GM18861 (cell line): ENCODE measurements at regions not wholly inside any gene's neighbourhood (a gene's known extent, or its start where the extent isn't known, plus 50 kb on each side); places are given as distances from the start of the nearest gene placed in this dataset.

ENCODE experiments used
- ATAC-seq: cut with Tn5 transposase; IDR thresholded peaks from one replicate; pipeline ENCODE4 v1.9.1; 2021; ENCODE audit not compliant: unreplicated experiment

DNA sequence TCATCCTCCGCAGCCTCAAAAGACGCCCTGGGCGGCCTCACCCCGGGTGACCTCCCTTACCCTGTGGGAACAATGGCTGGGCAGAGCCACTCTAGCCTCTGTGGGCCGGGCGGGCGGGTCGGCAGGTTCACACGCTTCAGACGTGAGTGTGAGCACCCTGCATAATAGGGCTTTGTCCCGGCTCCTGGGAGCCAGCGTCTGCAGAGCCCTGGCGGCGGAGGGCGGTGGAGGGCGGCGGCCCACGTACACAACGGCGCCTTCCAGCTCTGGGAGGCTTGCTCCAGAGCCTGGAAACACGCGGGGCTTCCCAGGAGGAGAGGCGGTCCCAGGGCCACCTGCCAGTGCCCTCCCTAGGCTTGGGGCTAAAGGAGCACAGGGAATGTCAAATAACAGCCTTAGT is 205.6 kb downstream of the BCL11B start:
- ATAC-seq = no peak

DNA sequence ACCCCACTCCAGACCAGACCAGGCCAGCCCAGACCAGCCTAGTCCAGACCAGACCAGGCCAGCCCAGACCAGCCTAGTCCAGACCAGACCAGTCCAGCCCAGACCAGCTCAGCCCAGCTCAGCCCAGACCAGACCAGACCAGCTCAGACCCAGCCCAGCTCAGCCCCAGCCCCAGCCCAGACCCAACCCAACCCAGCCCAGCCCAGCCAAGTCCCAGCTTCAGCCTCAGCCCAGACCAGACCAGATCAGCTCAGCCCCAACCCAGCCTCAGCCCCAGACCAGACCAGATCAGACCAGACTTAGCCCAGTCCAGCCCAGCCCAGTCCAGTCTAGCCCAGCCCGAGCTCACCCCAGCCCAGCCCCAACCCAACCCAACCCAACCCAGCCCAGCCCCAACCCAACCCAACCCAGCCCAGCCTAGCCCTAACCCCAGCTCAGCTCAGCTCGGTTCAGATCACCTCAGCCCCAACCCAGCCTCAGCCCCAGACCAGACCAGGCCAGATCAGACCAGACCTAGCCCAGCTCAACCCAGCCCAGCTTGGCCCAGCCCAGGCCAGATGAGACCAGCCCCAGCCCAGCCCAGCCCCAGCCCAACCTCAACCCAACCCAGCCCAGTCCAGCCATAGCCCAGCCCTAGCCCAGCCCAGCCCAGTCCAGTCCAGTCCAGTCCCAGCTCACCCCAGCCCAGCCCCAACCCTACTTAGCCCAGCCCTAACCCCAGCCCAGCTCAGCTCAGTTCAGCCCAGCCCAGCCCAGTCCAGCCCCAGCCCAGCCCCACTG is 204.7 kb downstream of the BCL11B start:
- ATAC-seq = no peak

DNA sequence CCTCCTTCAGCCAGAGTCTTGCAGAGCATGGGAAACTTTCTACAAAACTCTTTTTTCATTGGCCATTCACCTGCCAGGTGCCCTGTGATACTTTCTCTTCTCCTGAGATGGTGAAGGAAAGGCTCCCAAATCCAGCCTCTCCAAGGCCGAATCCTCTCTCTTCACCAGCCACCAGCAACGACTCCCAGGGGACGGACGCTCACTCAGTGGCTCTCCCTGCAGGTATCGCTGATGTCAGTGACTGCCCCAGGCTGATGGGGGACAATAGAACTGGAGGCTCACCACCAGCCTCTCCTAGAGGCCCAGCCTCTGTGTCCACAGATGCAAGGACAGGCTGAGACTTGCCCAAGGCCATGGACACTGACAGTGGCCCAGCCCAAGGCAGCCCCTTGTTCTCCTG is 204.1 kb downstream of the BCL11B start:
- ATAC-seq = no peak

DNA sequence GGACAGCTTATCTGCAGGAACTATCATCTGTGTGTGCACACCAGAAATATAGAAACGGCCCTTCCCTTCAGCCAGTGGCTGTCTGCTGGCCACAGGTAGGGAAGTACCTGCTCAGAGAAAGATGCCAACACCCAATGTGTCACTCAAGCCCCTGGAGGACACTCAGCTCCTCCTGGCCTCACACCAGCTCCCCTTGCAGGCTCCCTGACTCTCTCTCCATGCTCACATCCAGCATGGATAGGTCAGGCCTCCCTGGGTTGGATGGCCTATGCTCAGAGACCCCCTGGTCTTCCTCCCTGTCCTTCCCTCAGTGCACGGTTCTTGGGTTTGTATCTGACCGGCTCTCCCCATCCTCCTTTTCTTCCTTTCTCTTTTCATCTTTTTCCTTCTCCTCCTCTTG is 202.1 kb downstream of the BCL11B start:
- no peak for ATAC-seq

DNA sequence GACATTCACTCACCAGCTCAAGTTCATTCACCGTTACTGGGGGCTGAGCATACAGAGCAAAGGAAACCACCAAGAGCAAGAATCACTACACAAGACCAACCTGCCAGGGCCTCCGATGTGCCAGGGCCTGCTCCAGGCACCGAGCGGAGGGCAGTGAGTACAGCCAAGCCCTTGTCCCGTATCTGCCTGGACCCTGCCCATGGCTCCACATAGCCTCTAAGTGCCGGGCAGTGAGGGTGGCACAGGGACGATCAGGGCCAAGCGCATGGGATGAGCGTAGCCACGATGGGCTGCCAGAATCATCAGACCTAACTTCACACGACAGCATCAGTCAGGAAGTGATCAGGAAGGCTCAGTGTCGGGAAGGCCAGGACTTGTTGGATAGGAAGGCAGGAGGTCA is 199.6 kb downstream of the BCL11B start:
- ATAC-seq = no peak

DNA sequence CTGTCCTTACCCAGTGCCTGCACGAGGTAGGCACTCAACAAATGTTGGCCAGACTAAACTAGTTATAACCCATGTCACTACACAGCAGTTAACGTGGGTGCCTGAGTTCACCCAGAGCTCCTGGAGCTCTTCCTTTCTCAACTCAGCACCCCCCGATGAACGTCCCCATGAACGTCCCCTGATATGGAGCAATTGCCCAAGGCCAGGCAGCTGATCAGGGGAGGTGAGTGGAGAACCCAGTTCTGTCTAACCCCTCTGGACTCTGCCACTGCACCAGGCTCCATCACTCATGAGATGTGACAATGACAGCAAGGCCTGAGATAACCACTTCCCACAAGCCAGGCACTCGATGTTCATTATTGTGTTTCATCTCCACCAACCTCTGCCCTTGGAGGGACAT is 199.0 kb downstream of the BCL11B start:
- ATAC-seq = no peak

DNA sequence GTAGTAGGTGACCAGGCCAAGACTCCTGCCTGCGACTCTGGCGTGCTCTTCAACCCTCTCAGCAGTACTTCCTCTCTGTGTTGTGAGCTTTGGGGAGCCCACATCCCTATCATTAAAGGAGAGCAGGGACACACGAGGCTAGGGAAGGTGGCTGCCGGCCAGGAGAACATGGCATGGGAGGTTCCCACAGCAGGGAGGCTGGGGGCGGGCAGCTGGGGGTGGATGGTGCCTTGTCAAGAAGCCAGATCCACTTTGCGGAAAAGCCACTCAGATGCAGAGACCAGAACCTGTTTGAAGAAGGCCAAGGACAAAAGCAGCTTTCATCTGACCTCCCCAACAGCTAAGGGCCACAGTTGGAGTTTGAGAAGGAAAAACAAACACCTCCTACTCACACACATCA is 198.6 kb downstream of the BCL11B start:
- no peak for ATAC-seq

DNA sequence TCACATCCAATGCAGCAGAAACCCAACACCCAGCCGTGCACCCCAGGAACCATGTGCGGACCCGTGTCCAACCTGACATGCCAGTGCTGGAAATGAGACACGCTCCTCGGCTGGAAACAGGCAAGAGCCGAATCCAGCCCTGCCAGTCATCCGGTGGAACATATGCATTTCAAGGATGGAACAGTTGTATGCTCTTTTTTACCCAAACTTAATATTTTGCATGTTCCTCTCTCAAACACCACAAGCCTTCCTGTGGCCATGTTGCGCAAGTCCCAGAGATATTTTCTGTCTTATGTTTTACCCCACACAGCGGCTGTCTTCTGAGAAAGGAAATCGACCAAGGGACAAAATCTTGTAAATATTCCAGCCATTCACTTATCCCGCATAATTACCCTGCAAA is 196.9 kb downstream of the BCL11B start:
- no peak for ATAC-seq

DNA sequence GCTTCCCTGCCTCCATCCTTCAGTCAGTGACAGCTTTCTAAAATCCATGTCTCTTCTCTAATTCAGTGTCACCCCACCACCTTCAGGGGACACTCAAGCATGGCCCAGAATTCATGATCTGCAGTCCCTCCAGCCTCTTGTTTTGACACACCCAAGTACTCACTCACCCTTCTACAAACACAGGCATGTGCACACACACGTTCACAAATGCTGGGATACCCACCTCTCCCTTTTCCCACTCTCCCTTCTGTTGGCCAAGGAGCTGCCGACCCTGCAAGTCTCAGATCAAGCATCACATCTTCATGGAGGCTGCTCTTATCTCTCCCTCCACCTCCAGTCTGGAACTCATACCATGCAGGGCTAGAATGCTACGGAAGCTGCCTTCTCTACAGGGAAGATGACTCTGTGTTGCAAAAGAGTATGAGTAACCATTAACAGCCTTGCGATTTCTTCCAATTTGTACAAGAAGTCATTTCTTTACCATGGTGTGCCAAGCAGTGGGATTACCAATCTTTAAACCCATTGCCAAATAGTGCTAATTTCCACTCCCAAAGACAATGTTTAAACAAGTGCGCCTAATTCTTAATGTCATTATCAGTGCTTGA is 196.1 kb downstream of the BCL11B start:
- ATAC-seq = no peak

DNA sequence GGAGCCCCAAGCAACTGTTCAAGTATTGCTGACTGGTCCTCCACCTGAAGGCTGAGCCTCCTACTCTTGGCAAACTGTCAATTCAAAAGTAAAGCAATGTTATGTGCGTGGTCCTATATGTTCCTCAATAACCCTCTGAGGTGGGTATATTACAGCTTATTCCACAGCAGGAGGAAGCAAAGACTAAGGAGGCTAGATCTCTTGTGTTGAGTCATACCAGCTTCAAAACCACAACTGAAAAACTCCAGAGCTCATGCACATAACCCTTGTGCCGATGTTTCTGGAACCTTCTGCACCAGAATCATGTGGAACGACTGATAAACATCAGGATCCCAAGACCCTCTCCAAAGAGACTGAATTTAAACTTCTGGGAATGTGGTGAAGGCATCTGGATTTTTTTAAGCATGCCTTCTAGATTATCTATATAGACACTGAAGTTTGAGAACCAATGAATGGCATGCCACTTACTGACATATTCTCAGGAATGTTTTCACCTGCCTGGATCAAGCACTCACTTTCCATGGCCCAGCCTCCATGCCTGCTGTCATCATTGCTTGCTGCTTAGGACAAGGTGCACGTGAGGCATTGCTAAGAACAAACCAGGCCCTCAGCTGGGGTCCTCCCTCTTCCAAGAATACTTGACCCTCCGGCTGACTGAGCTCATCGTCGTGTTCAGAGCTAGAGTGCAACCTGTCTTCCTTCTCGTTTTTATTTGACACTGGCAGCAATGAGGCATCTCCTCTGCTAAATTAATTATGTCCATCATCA is 194.7 kb downstream of the BCL11B start:
- no peak for ATAC-seq

DNA sequence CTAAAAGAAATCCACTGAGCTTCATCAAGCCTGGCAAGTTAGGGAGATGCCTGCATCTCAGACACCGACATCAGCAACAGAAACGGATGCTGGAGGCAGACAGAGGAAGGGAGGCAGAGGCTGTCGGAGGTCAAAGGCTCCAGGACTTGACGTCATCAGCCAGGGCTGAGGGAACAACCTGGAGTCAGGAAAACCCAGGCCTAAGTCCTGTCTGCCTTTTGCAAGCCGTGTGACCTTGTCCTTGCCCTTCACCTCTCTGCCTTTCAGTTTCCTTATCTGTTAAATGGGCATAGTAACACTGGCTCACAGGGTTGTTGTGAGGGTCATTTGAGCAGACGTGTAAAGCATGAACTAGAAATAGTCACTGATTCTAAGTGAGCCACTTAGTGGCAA is 194.2 kb downstream of the BCL11B start:
- ATAC-seq = no peak

DNA sequence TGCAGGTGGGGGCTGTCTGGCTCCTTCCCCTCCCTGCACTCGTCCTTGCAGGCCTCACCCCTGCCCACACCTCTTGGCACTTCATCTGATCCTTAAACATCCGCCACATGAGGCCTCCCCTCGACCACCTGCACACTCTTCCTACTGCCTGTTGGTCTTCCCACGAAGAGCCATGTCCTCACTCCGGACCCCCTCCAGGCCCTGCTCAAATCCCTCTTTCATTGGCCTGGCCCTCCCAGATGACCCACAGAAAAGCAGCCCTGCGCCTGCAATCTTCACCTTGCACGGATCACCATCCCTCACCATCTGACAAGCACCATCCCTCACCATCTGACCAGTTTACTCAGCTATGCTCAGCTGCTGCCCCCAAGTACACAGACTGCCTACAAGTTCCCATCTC is 193.6 kb downstream of the BCL11B start:
- no peak for ATAC-seq

DNA sequence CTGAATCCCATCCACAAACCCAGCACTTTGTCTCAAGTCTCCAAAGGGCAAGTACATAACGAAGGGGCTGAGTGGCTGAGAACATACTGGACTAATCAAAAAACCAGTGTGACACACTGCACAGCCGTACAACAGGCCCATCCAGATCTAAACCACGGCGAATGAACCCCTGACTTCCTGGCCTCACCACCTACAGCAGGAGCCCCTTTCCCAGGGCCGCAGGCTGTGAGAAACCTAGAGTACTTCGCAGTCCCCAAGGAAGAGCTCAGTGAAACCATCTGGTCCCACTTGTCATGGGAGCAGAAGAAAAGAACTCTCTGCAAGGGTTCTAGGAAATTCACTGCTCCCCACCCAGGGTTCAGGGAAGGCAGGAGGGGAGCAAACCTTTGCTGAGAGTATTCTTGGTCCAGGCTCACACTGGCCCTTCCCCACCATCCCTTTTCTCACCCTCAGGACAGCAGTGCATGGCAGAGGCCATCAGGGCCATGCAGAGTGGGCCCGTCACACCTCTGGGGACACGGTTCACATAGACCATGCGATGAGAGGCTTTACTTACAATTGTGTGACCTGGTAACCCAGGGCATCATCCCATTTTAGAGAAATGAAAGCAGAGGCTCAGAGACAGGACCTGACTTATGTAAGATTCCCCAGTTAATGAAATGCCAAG is 192.8 kb downstream of the BCL11B start:
- ATAC-seq = no peak

DNA sequence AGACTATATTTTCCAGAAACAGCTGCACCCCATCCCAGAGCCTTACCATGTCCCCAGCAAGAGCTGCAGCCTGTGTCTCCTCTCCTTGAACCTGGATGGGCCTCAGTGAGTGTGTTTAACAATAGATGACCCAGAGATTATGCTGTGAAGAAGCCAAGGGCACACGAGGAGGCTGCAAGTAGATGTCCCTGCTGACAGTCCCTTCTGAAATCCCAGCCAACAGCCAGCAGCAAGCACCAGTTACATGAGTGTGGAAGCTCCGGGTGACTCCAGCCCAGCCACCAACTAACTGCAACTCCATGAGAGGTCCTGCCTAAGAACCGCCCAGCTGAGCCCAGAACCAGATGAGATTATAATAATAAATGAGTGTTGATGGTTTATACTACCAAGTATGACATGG is 191.7 kb downstream of the BCL11B start:
- no peak for ATAC-seq

DNA sequence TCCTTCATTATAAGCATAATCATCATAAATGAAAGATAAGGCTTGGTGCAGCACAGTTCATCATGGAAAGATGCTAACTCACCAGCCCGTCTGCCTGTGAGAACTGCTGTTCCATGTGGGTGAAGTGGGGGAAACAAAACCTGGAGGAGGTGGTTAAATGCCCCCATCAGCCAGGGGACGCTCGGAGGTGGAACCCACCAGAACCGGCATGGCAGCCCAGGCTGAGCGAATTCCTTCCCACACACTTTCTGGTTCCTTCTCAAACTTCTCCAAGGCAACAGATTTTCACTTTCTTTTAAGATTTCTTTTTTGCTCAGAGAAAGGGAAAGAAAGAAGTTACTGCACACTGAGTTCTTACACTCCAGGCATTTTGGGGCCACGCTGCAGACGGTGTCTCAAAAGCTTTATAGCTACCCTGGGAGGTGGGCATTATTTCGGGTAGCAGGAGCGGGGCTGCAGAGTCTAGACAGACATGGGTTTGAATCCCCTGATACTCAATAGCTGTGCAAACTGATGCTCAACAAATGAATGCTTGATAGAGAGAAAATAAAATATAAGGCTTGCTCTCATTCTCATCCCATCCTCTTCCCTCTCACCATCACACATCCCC is 190.7 kb downstream of the BCL11B start:
- no peak for ATAC-seq

DNA sequence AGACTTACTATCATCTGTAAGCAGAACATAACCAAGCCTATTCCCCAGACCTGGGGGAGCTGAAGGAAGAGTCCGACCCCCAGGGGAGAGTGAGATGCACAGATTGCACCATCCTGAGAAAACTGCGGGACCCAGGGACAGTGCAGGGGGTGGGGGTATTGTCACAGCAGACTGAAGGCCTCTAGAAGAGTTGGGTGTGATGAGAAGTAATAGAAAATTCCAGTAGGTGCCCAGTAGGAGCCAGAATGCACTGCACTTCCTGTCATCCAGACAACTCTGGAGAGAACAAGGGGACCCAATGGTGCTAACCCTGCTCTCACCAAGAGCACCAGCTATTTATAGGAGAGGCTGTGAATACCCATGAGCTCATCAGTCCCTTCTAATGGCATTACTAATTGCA is 190.1 kb downstream of the BCL11B start:
- no peak for ATAC-seq

DNA sequence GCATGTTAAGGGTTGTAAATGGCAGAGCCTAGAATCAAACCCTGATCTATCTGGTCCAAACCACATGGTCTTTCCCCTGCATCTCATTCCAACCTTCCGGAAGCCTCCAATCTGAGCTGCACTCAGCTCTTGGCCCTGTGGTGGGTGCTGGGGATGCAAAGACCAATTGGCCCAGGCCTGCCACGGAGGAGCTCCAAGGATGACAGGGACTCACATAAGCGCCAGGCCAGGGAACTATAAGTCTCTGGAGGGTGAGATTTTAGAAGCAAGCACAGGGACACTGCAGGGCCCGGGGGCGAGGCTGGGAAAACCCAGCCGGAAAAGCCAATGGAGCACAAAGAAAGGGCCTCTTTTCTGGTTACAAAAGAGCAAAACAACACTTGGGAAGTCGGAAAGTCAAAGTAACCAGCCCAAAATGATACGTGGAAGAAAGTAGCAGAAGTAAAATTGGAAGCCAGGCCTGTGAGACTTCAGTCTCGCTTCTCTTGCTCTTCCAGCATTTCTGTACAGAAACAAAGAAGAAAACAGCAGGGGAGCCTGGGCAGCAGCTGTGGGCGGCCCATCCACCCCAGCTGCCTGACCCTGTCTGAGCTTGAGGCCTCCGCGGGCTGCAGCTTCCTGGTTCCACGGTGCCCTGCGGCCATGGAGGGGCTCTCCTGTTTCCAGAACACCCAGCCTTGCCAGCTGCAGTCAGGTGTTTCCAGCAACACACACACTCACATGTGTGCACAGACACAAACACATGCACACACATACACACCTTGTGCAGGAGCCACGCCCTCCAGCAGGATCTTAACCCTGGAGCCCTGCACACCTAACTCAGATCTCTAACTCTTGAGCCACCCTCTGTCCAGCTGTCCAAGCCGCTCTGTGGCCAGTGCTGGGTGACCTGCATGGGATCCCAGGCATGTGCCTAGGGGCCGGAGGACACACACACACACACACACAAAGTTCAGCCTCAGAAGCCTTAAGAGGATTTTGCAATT is 178.2 kb downstream of the BCL11B start:
- ATAC-seq = no peak

DNA sequence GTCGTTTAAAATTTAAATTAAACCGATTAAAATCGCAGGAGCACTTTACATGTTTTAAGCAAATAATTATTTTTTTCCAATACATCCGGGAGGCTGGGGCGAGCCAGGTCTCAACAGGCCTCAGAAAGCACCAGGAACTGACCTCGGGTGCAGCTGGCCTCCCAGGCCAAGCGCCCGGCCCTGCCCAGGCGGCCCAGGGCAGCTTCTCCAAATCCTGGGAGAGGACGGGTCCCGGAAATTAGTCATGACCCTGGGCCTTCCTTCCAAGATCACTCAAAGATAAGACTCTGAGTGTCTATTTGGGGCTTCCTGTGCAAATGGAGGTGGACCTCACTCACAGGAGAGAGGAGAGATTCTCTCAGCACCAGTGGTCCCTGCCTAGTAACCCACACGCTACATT is 177.1 kb downstream of the BCL11B start:
- no peak for ATAC-seq

DNA sequence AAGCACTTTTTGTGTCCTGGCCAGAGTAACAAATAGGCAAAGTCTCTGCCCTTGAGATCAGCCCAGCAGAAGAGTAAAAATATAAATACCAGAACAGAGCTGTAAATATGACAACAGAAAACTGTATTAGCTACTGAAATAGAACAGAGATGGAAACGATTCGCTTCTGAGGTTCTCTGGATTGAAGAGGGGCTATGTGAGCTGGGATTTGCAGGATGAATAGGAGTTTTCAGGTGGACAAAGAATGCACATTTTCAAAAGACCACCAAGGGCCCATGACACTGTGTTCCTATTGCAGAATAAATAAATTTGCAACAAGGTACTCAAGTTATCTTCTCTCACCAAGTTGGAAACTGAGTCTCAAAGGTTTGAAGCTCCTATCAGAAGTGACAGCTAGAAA is 176.6 kb downstream of the BCL11B start:
- ATAC-seq = no peak

DNA sequence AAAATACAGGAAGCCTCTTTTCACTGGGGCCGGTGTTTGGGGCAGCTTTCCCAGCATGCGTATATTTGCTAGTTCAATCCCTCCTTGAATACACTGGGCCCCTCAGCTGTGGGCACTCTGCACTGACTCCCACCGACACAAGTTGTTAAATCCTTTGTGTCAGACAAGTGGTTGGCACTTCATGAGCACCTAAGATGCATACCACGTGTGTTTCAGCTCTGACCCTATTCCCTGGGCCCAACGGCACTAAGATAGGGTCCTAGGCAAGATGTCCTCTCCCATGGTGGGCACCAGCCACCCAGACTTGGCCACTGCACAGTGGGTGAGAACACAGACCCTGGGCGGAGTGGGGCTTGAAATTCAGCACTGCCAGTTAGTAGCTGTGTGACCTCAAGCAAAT is 173.8 kb downstream of the BCL11B start:
- ATAC-seq = no peak
